ENCODE measurements at regions not wholly inside any gene's neighbourhood (a gene's known extent, or its start where the extent isn't known, plus 50 kb on each side); places are given as distances from the start of the nearest gene placed in this dataset.

GRCh38 chr6:165906736-165907135, 243.7 kb upstream of the PDE10A start:
- Histone ChIP-seq H3K4me1 (no peaks in the 10 kb centered on the region), H3K36me3 (no peaks in the 10 kb centered on the region), H3K9me3 (replicated peaks in 1 of 11) (peaks cover 0 to 21% (median 13%) of the 10 kb centered on the region in 11 experiments; a peak in 16 of 22 replicates), H3K27me3 (no peaks in the 10 kb centered on the region), H3K4me2 (no peak overlapping the region), H3K27ac (no peak overlapping the region), H3K4me3 (no peak overlapping the region), H4K20me1 (no peaks in the 10 kb centered on the region), H3K9ac (no peak overlapping the region)
- no peak for TF ChIP-seq Cebpa-rat (IDR thresholded peaks at IDR 0.05)

- Histone ChIP-seq H3K9me3 (replicated peaks in 1 of 11) (peaks cover 0 to 21% (median 13%) of the 10 kb centered on the region in 11 experiments; a peak in 16 of 22 replicates), H3K27me3 (no peaks in the 10 kb centered on the region), H3K9ac (no peak overlapping the region), H3K4me1 (no peaks in the 10 kb centered on the region), H3K27ac (no peak overlapping the region), H3K36me3 (no peaks in the 10 kb centered on the region), H4K20me1 (no peaks in the 10 kb centered on the region), H3K4me2 (no peak overlapping the region), H3K4me3 (no peak overlapping the region)
- TF ChIP-seq Cebpa-rat (IDR thresholded peaks at IDR 0.05) = no peak
These were observed 242.7 kb upstream of the PDE10A start for GRCh38 chr6:165905744-165906143.

GRCh38 chr6:165900970-165901369, 237.9 kb upstream of the PDE10A start:
- Histone ChIP-seq H3K27ac (no peak overlapping the region), H3K27me3 (no peaks in the 10 kb centered on the region)
- no peak for TF ChIP-seq Cebpa-rat (IDR thresholded peaks at IDR 0.05)

GRCh38 chr6:165899611-165900010, 236.6 kb upstream of the PDE10A start:
- no peak overlapping the region for H3K4me3 ChIP-seq
- no peak overlapping the region for H3K27ac ChIP-seq
- peak overlapping the region in 4 of 11 experiments; percentile 27 to 42 (median 28); a peak in 8 of 22 replicates for H3K4me2 ChIP-seq
- no peaks in the 10 kb centered on the region for H3K36me3 ChIP-seq
- H3K9ac ChIP-seq = no peak overlapping the region
- TF ChIP-seq Cebpa-rat (IDR thresholded peaks at IDR 0.05) = no peak
- H4K20me1 ChIP-seq = no peaks in the 10 kb centered on the region
- H3K27me3 ChIP-seq = no peaks in the 10 kb centered on the region
- H3K4me1 ChIP-seq = peaks cover 0 to 7% (median 2%) of the 10 kb centered on the region in 10 experiments; a peak in 5 of 20 replicates
- no peaks in the 10 kb centered on the region for H3K9me3 ChIP-seq (replicated peaks in 1 of 11)

More at GRCh38 chr6:165900970-165901369, 237.9 kb upstream of the PDE10A start:
- Histone ChIP-seq H3K4me1 (peaks cover 0 to 7% (median 2%) of the 10 kb centered on the region in 10 experiments; a peak in 5 of 20 replicates), H3K4me2 (no peak overlapping the region), H3K9ac (no peak overlapping the region), H3K4me3 (no peak overlapping the region), H3K9me3 (replicated peaks in 1 of 11) (peaks cover 0 to under 1% (median 0%) of the 10 kb centered on the region in 11 experiments; a peak in 6 of 22 replicates), H3K36me3 (no peaks in the 10 kb centered on the region), H4K20me1 (no peaks in the 10 kb centered on the region)

GRCh38 chr6:165895421-165896165, 232.6 kb upstream of the PDE10A start:
- H3K9ac ChIP-seq = no peak overlapping the region
- no peak overlapping the region for H3K4me3 ChIP-seq
- no peaks in the 10 kb centered on the region for H4K20me1 ChIP-seq
- no peaks in the 10 kb centered on the region for H3K9me3 ChIP-seq (replicated peaks in 1 of 11)
- peaks cover 0 to 7% (median 2%) of the 10 kb centered on the region in 10 experiments; a peak in 5 of 20 replicates for H3K4me1 ChIP-seq
- H3K27ac ChIP-seq = no peak overlapping the region
- no peaks in the 10 kb centered on the region for H3K36me3 ChIP-seq
- no peaks in the 10 kb centered on the region for H3K27me3 ChIP-seq
- H3K4me2 ChIP-seq = no peak overlapping the region
- TF ChIP-seq Cebpa-rat (IDR thresholded peaks at IDR 0.05) = no peak; a peak in 1 of 22 replicates

- Histone ChIP-seq H4K20me1 (no peaks in the 10 kb centered on the region), H3K9me3 (replicated peaks in 1 of 11) (no peaks in the 10 kb centered on the region)
These were observed 231.3 kb upstream of the PDE10A start for GRCh38 chr6:165894171-165894825.

GRCh38 chr6:165893431-165893830, 230.4 kb upstream of the PDE10A start:
- H3K36me3 ChIP-seq = no peaks in the 10 kb centered on the region
- no peak overlapping the region for H3K27ac ChIP-seq
- no peaks in the 10 kb centered on the region for H4K20me1 ChIP-seq
- no peaks in the 10 kb centered on the region for H3K9me3 ChIP-seq (replicated peaks in 1 of 11)
- no peaks in the 10 kb centered on the region for H3K27me3 ChIP-seq
- no peak overlapping the region for H3K4me2 ChIP-seq
- H3K4me1 ChIP-seq = no peaks in the 10 kb centered on the region
- H3K9ac ChIP-seq = no peak overlapping the region
- no peak for TF ChIP-seq Cebpa-rat (IDR thresholded peaks at IDR 0.05)
- H3K4me3 ChIP-seq = no peak overlapping the region

More at GRCh38 chr6:165894171-165894825, 231.3 kb upstream of the PDE10A start:
- Histone ChIP-seq H3K27me3 (no peaks in the 10 kb centered on the region), H3K4me1 (peaks cover 0 to under 1% (median 0%) of the 10 kb centered on the region in 10 experiments; a peak in 2 of 20 replicates), H3K27ac (no peak overlapping the region), H3K4me2 (no peak overlapping the region), H3K36me3 (no peaks in the 10 kb centered on the region), H3K4me3 (no peak overlapping the region), H3K9ac (no peak overlapping the region)
- TF ChIP-seq Cebpa-rat (IDR thresholded peaks at IDR 0.05) = no peak

GRCh38 chr6:165891320-165891719, 228.3 kb upstream of the PDE10A start:
- Histone ChIP-seq H3K36me3 (no peaks in the 10 kb centered on the region), H3K4me1 (no peaks in the 10 kb centered on the region), H3K9ac (no peak overlapping the region), H4K20me1 (no peaks in the 10 kb centered on the region), H3K4me2 (no peak overlapping the region), H3K27ac (no peak overlapping the region), H3K9me3 (replicated peaks in 1 of 11) (peaks cover 8 to 16% (median 11%) of the 10 kb centered on the region in 11 experiments; a peak in 20 of 22 replicates), H3K4me3 (no peak overlapping the region), H3K27me3 (no peaks in the 10 kb centered on the region)
- TF ChIP-seq Cebpa-rat (IDR thresholded peaks at IDR 0.05) = no peak

- Histone ChIP-seq H3K4me3 (no peak overlapping the region), H3K4me2 (no peak overlapping the region), H3K27me3 (no peaks in the 10 kb centered on the region), H3K4me1 (no peaks in the 10 kb centered on the region), H3K9ac (no peak overlapping the region), H3K9me3 (replicated peaks in 1 of 11) (peaks cover 8 to 18% (median 11%) of the 10 kb centered on the region in 11 experiments; a peak in 20 of 22 replicates), H3K27ac (no peak overlapping the region), H3K36me3 (no peaks in the 10 kb centered on the region), H4K20me1 (no peaks in the 10 kb centered on the region)
- TF ChIP-seq Cebpa-rat (IDR thresholded peaks at IDR 0.05) = no peak
These were observed 227.3 kb upstream of the PDE10A start for GRCh38 chr6:165890404-165890735.

All from BLaER1 treated with 17β-estradiol and CSF1 and Interleukin-3, amounts not matched to agents 10 nM and 100 nM (cell line).